Nephron (organoid): ENCODE measurements at regions not wholly inside any gene's neighbourhood (a gene's known extent, or its start where the extent isn't known, plus 50 kb on each side); places are given as distances from the start of the nearest gene placed in this dataset.
A peak's percentile ranks its signal among the peaks of the same experiment; 100 is the strongest.
"Not testable (repeated sequence)": the region's sequence is repeated elsewhere in the genome, so short reads cannot be mapped to it uniquely, and the experiment has no call there.

ENCODE experiments used
- H3K27ac Mint-ChIP-seq, 3 experiments: 2 replicates each; pipeline ENCODE4 v1.8.0; 2020; ENCODE audit warnings: mixed read lengths in 3 of 3, mild to moderate bottlenecking in 2 of 3, moderate library complexity in 1 of 3
- H3K27me3 Mint-ChIP-seq: 2 replicates; pipeline ENCODE4 v1.8.0; 2021; ENCODE audit warnings: low read depth, mild to moderate bottlenecking, moderate library complexity, mixed read lengths
- H3K36me3 Mint-ChIP-seq: 2 replicates; pipeline ENCODE4 v1.8.0; 2020; ENCODE audit warnings: low read depth, mixed read lengths
- H3K4me1 Mint-ChIP-seq: 2 replicates; pipeline ENCODE4 v1.8.0; 2020; ENCODE audit warnings: mixed read lengths
- H3K4me3 Mint-ChIP-seq, 3 experiments: 2 replicates each; pipeline ENCODE4 v1.8.0; 2020; ENCODE audit warnings: mild to moderate bottlenecking in 3 of 3, mixed read lengths in 3 of 3, moderate library complexity in 2 of 3
- H3K9me3 Mint-ChIP-seq: 2 replicates; pipeline ENCODE4 v1.8.0; 2020; ENCODE audit warnings: mixed read lengths
- TF ChIP-seq, protein P1 (sequence below), 3 experiments: fragments of 200-600 bp; sonication (generic); IDR thresholded peaks; one replicate each; pipeline ENCODE4 v1.5.0; 2021; ENCODE audit warnings: antibody characterized with exemption in 3 of 3; ENCODE audit not compliant: unreplicated experiment in 3 of 3

GRCh38 chr6:16991981-16992629, 109.7 kb upstream of the STMND1 start:
- H3K4me3 Mint-ChIP-seq, result no peak overlapping the region
- TF ChIP-seq, protein P1, sequence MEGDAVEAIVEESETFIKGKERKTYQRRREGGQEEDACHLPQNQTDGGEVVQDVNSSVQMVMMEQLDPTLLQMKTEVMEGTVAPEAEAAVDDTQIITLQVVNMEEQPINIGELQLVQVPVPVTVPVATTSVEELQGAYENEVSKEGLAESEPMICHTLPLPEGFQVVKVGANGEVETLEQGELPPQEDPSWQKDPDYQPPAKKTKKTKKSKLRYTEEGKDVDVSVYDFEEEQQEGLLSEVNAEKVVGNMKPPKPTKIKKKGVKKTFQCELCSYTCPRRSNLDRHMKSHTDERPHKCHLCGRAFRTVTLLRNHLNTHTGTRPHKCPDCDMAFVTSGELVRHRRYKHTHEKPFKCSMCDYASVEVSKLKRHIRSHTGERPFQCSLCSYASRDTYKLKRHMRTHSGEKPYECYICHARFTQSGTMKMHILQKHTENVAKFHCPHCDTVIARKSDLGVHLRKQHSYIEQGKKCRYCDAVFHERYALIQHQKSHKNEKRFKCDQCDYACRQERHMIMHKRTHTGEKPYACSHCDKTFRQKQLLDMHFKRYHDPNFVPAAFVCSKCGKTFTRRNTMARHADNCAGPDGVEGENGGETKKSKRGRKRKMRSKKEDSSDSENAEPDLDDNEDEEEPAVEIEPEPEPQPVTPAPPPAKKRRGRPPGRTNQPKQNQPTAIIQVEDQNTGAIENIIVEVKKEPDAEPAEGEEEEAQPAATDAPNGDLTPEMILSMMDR (IDR thresholded peaks at IDR 0.05; ENCODE audit: unreplicated experiment in 3 of 3), result no peak
- no peaks in the 10 kb centered on the region for H3K27me3 Mint-ChIP-seq
- H3K9me3 Mint-ChIP-seq, result peaks cover 22% of the 10 kb centered on the region
- H3K4me1 Mint-ChIP-seq, result no peaks in the 10 kb centered on the region
- no peak overlapping the region for H3K27ac Mint-ChIP-seq
- peaks cover 10% of the 10 kb centered on the region for H3K36me3 Mint-ChIP-seq

GRCh38 chr6:16989976-16990375, 111.9 kb upstream of the STMND1 start:
- Mint-ChIP-seq H3K9me3 (peaks cover 25% of the 10 kb centered on the region), H3K4me1 (peaks cover 11% of the 10 kb centered on the region)
- not testable (repeated sequence) for H3K4me3 Mint-ChIP-seq, H3K27me3 Mint-ChIP-seq, H3K27ac Mint-ChIP-seq, H3K36me3 Mint-ChIP-seq

GRCh38 chr6:16989382-16989781, 112.5 kb upstream of the STMND1 start:
- H3K4me1 Mint-ChIP-seq, result peaks cover 16% of the 10 kb centered on the region
- H3K4me3 Mint-ChIP-seq, result no peak overlapping the region
- TF ChIP-seq, protein P1 (IDR thresholded peaks at IDR 0.05; ENCODE audit: unreplicated experiment in 3 of 3), result no peak
- H3K27me3 Mint-ChIP-seq, result no peaks in the 10 kb centered on the region
- H3K36me3 Mint-ChIP-seq, result peaks cover 10% of the 10 kb centered on the region
- peaks cover 25% of the 10 kb centered on the region for H3K9me3 Mint-ChIP-seq
- H3K27ac Mint-ChIP-seq, result no peak overlapping the region

- no peak overlapping the region for H3K27ac Mint-ChIP-seq
- H3K36me3 Mint-ChIP-seq, result peaks cover 10% of the 10 kb centered on the region
- no peaks in the 10 kb centered on the region for H3K27me3 Mint-ChIP-seq
- no peak overlapping the region for H3K4me3 Mint-ChIP-seq
- peaks cover 21% of the 10 kb centered on the region for H3K4me1 Mint-ChIP-seq
- TF ChIP-seq, protein P1 (IDR thresholded peaks at IDR 0.05; ENCODE audit: unreplicated experiment in 3 of 3), result no peak
- H3K9me3 Mint-ChIP-seq, result peaks cover 25% of the 10 kb centered on the region
Measured at GRCh38 chr6:16987996-16988395, 113.9 kb upstream of the STMND1 start.

GRCh38 chr6:16985513-16986284, 116.2 kb upstream of the STMND1 start:
- peaks cover 20% of the 10 kb centered on the region for H3K9me3 Mint-ChIP-seq

DNA sequence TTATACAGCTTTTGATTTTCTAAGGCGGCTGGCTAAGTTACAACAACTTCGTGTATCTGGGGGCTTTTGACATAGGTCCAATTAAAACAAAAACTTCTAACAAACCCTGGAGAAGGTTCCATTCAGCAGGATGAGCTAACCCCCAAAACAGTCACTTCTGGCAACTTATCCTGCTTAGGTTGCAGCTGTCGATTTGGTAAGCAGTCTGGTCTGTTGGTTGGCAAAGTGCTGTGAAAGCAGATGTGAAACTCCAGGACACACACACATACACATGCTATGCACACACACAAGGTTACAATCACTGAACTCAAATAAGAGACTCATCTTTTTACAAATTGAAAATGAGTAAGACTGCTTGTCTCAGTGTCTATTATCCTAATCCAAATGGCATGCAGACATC, 119.0 kb upstream of the STMND1 start:
- H3K4me1 Mint-ChIP-seq, result peaks cover 25% of the 10 kb centered on the region
- no peak overlapping the region for H3K4me3 Mint-ChIP-seq
- peaks cover 5% of the 10 kb centered on the region for H3K9me3 Mint-ChIP-seq
- peak overlapping the region in 1 of 3 experiments; percentile 20 for H3K27ac Mint-ChIP-seq
- no peaks in the 10 kb centered on the region for H3K36me3 Mint-ChIP-seq
- TF ChIP-seq, protein P1 (IDR thresholded peaks at IDR 0.05; ENCODE audit: unreplicated experiment in 3 of 3), result no peak
- peaks cover 9% of the 10 kb centered on the region for H3K27me3 Mint-ChIP-seq

More at GRCh38 chr6:16985513-16986284, 116.2 kb upstream of the STMND1 start:
- Mint-ChIP-seq H3K4me3 (no peak overlapping the region), H3K27ac (peak overlapping the region; percentile 2 to 24 (median 13)), H3K4me1 (peaks cover 25% of the 10 kb centered on the region), H3K36me3 (peaks cover 10% of the 10 kb centered on the region), H3K27me3 (peaks cover 3% of the 10 kb centered on the region)
- TF ChIP-seq, protein P1 (IDR thresholded peaks at IDR 0.05; ENCODE audit: unreplicated experiment in 3 of 3), result no peak
